GM12878 (cell line): ENCODE measurements at regions not wholly inside any gene's neighbourhood (a gene's known extent, or its start where the extent isn't known, plus 50 kb on each side); places are given as distances from the start of the nearest gene placed in this dataset.

Experiments
- ATAC-seq: fragments of 200-7000 bp; cut with Tn5 transposase; 3 replicates; pipeline ENCODE4 v1.9.1; 2020; ENCODE audit warnings: mild to moderate bottlenecking, moderate library complexity
- BruUV-seq: library from RNA; stranded (reverse); fragments of 400-500 nt; replicated peaks from 2 replicates; lab custom pipeline; 2021; lab: Mats Ljungman, UMichigan
- CTCF ChIA-PET: fragments of 300-600 bp; sonication (Branson Sonifier 250); formaldehyde crosslinking; extraction: SDS; loops from one replicate; lab custom pipeline; 2021; ENCODE audit warnings: inconsistent platforms; lab: Yijun Ruan, JAX
- POLR2A ChIA-PET: fragments of 350-600 bp; formaldehyde crosslinking; extraction: SDS; loops from one replicate; lab custom pipeline; 2021; ENCODE audit warnings: inconsistent platforms; lab: Charles Lee
- RAD21 ChIA-PET: fragments of 300-600 bp; sonication (Branson Sonifier 250); formaldehyde crosslinking; loops from one replicate; lab custom pipeline; 2023; ENCODE audit warnings: antibody characterized with exemption; ENCODE audit not compliant: unreplicated experiment; lab: Charles Lee
- SMC1A ChIA-PET: fragments of 300-600 bp; sonication (Branson Sonifier 250); formaldehyde crosslinking; loops from one replicate; lab custom pipeline; 2023; ENCODE audit not compliant: unreplicated experiment, uncharacterized antibody; lab: Charles Lee
- DNase-seq: peaks from one replicate; pipeline ENCODE4 v3.0.0-alpha.2; 2011; ENCODE audit warnings: low read depth, low spot score
- FAIRE-seq: peaks from 3 replicates; lab custom pipeline; 2011; peaks lifted over from hg19 to GRCh38; lab: Jason Lieb, UNC
- H2AFZ ChIP-seq: 2 replicates; pipeline ENCODE4 v1.6.0; 2011; ENCODE audit warnings: low read depth, low read length, control low read depth; ENCODE audit not compliant: control insufficient read depth
- H3K27ac ChIP-seq: 2 replicates; pipeline ENCODE4 v1.5.1; 2011; ENCODE audit warnings: control low read depth; ENCODE audit not compliant: control insufficient read depth, insufficient read depth
- H3K27me3 ChIP-seq, 2 experiments: replicated peaks in 1 of 2; 2 replicates each; pipeline versions ENCODE4 v1.6.0 to v1.6.1; 2011; ENCODE audit warnings: low read length in 1 of 2; ENCODE audit not compliant: control insufficient read depth in 2 of 2, insufficient read depth in 2 of 2
- H3K36me3 ChIP-seq, 2 experiments: 2 replicates each; pipeline ENCODE4 v1.5.1; 2011; ENCODE audit warnings: low read length in 1 of 2; ENCODE audit not compliant: control insufficient read depth in 2 of 2, insufficient read depth in 2 of 2
- H3K4me1 ChIP-seq: 2 replicates; pipeline ENCODE4 v1.6.1; 2011; ENCODE audit warnings: mild to moderate bottlenecking, low read length, moderate library complexity, mixed read lengths; ENCODE audit not compliant: control insufficient read depth, insufficient read depth
- H3K4me2 ChIP-seq: 2 replicates; pipeline ENCODE4 v1.6.0; 2011; ENCODE audit warnings: control low read depth; ENCODE audit not compliant: control insufficient read depth, insufficient read depth
- H3K4me3 ChIP-seq: fragments of 200-600 bp; sonication (generic); 2 replicates; pipeline ENCODE4 v1.5.1; 2016
- H3K79me2 ChIP-seq: 2 replicates; pipeline ENCODE4 v1.6.0; 2011; ENCODE audit warnings: low read length; ENCODE audit not compliant: control insufficient read depth, insufficient read depth
- H3K9ac ChIP-seq: 2 replicates; pipeline ENCODE4 v1.8.0; 2011; ENCODE audit warnings: low read length, control low read depth, mixed read lengths; ENCODE audit not compliant: control insufficient read depth, insufficient read depth
- H3K9me3 ChIP-seq: replicated peaks from 3 replicates; pipeline ENCODE4 v1.5.1; 2011; ENCODE audit warnings: mild to moderate bottlenecking, low read length; ENCODE audit not compliant: control insufficient read depth, insufficient read depth
- H4K20me1 ChIP-seq: 2 replicates; pipeline ENCODE4 v1.6.0; 2011; ENCODE audit not compliant: control insufficient read depth, insufficient read depth
- CBFB ChIP-seq: IDR thresholded peaks from 2 replicates; pipeline ENCODE4 v1.6.1; 2016; ENCODE audit warnings: antibody characterized with exemption, low read depth
- CEBPB ChIP-seq, 2 experiments: fragments of 150-350 bp in 1 of 2; IDR thresholded peaks; 2 replicates each; pipeline ENCODE4 v1.6.1; 2012 to 2014; ENCODE audit warnings: low read depth in 2 of 2, low read length in 2 of 2, borderline replicate concordance in 1 of 2, inconsistent platforms in 1 of 2
- E4F1 ChIP-seq: fragments of 450-650 bp; IDR thresholded peaks from 2 replicates; pipeline ENCODE4 v1.6.1; 2018; ENCODE audit warnings: borderline replicate concordance, mild to moderate bottlenecking; ENCODE audit not compliant: partially characterized antibody
- EGR1 ChIP-seq, 2 experiments: IDR thresholded peaks; 1 replicate in 1 of 2; 2 replicates in 1 of 2; pipeline ENCODE4 v1.6.1; 2011 to 2012; ENCODE audit warnings: low read depth in 2 of 2, low read length in 2 of 2, borderline replicate concordance in 1 of 2, mild to moderate bottlenecking in 1 of 2, moderate library complexity in 1 of 2
- FOXK2 ChIP-seq: fragments of 450-650 bp; IDR thresholded peaks from 2 replicates; pipeline ENCODE4 v1.6.1; 2017; ENCODE audit warnings: mild to moderate bottlenecking, moderate library complexity
- FOXM1 ChIP-seq: IDR thresholded peaks from 2 replicates; pipeline ENCODE4 v1.6.1; 2012; ENCODE audit warnings: low read depth, mild to moderate bottlenecking, inconsistent platforms, low read length, moderate library complexity
- GABPA ChIP-seq: IDR thresholded peaks from 2 replicates; pipeline ENCODE4 v1.6.1; 2014; ENCODE audit warnings: antibody characterized with exemption, low read depth, mild to moderate bottlenecking, inconsistent platforms
- MLLT1 ChIP-seq: fragments of 450-650 bp; IDR thresholded peaks from 2 replicates; pipeline ENCODE4 v1.6.1; 2016; ENCODE audit warnings: mild to moderate bottlenecking
- MTA2 ChIP-seq: fragments of 450-650 bp; IDR thresholded peaks from 2 replicates; pipeline ENCODE4 v1.6.1; 2016; ENCODE audit warnings: low read depth, mild to moderate bottlenecking, moderate library complexity
- PAX8 ChIP-seq: fragments of 450-650 bp; IDR thresholded peaks from 2 replicates; pipeline ENCODE4 v1.6.1; 2017; ENCODE audit warnings: mild to moderate bottlenecking, moderate library complexity
- POLR2AphosphoS2 ChIP-seq: IDR thresholded peaks from 2 replicates; pipeline ENCODE4 v1.6.1; 2011; ENCODE audit warnings: low read depth, mild to moderate bottlenecking, low read length, improper control_type of control experiment, moderate library complexity
- POU2F2 ChIP-seq: IDR thresholded peaks from 3 replicates; pipeline ENCODE4 v1.6.1; 2011; ENCODE audit warnings: low read depth, mild to moderate bottlenecking, low read length, borderline replicate concordance
- RFX5 ChIP-seq: IDR thresholded peaks from 2 replicates; pipeline ENCODE4 v1.6.1; 2011; ENCODE audit warnings: low read depth, low read length, improper control_type of control experiment
- SMAD5 ChIP-seq: IDR thresholded peaks from 2 replicates; pipeline ENCODE4 v1.6.1; 2016; ENCODE audit warnings: antibody characterized with exemption, low read depth
- SMARCA5 ChIP-seq: fragments of 450-650 bp; IDR thresholded peaks from 2 replicates; pipeline ENCODE4 v1.6.1; 2017; ENCODE audit warnings: mild to moderate bottlenecking
- ZNF622 ChIP-seq: fragments of 450-650 bp; IDR thresholded peaks from 2 replicates; pipeline ENCODE4 v1.6.1; 2017; ENCODE audit warnings: mild to moderate bottlenecking, inconsistent platforms
- WGBS: methylation state at CpG from one replicate; pipeline ENCODE4 v1.1.6; 2016; ENCODE audit warnings: low lambda C conversion rate; ENCODE audit not compliant: insufficient replicate concordance, insufficient coverage; ENCODE audit errors: missing lambda C conversion rate; 5-methylcytosine and 5-hydroxymethylcytosine counted together
- in situ Hi-C: fragments of 300-500 bp; cut with MboI; formaldehyde crosslinking; loops from 9 replicates; pipeline ENCODE4 v1.14.3; 2018; ENCODE audit warnings: mixed read lengths
- intact Hi-C: fragments of 100-400 bp; cut with micrococcal nuclease; formaldehyde crosslinking; loops from one replicate; pipeline ENCODE4 v1.14.2; 2022; ENCODE audit not compliant: unreplicated experiment
- TF ChIP-seq, protein P1 (sequence below): fragments of 450-650 bp; formaldehyde crosslinking; IDR thresholded peaks from 2 replicates; pipeline ENCODE4 v1.4.0; 2020; ENCODE audit warnings: mild to moderate bottlenecking, moderate library complexity

GRCh38 chr2:160730296-160730995, 236.8 kb upstream of the RBMS1 start:
- in situ Hi-C loops (no loop called here), intact Hi-C loops (no loop called here)
- no peak for TF ChIP-seq PAX8
- TF ChIP-seq POU2F2, result no peak
- TF ChIP-seq RFX5, result no peak
- no peak for TF ChIP-seq EGR1 (IDR thresholded peaks at IDR 0.05; ENCODE audit: borderline replicate concordance in 1 of 2, low read depth in 2 of 2, low read length in 2 of 2)
- TF ChIP-seq MLLT1, result no peak
- no peak for TF ChIP-seq MTA2
- TF ChIP-seq SMAD5, result no peak
- no peak for TF ChIP-seq CEBPB (IDR thresholded peaks at IDR 0.05; ENCODE audit: borderline replicate concordance in 1 of 2, low read depth in 2 of 2, low read length in 2 of 2)
- no peak for TF ChIP-seq FOXM1
- TF ChIP-seq ZNF622, result no peak
- no peak for TF ChIP-seq CBFB
- TF ChIP-seq, protein P1, sequence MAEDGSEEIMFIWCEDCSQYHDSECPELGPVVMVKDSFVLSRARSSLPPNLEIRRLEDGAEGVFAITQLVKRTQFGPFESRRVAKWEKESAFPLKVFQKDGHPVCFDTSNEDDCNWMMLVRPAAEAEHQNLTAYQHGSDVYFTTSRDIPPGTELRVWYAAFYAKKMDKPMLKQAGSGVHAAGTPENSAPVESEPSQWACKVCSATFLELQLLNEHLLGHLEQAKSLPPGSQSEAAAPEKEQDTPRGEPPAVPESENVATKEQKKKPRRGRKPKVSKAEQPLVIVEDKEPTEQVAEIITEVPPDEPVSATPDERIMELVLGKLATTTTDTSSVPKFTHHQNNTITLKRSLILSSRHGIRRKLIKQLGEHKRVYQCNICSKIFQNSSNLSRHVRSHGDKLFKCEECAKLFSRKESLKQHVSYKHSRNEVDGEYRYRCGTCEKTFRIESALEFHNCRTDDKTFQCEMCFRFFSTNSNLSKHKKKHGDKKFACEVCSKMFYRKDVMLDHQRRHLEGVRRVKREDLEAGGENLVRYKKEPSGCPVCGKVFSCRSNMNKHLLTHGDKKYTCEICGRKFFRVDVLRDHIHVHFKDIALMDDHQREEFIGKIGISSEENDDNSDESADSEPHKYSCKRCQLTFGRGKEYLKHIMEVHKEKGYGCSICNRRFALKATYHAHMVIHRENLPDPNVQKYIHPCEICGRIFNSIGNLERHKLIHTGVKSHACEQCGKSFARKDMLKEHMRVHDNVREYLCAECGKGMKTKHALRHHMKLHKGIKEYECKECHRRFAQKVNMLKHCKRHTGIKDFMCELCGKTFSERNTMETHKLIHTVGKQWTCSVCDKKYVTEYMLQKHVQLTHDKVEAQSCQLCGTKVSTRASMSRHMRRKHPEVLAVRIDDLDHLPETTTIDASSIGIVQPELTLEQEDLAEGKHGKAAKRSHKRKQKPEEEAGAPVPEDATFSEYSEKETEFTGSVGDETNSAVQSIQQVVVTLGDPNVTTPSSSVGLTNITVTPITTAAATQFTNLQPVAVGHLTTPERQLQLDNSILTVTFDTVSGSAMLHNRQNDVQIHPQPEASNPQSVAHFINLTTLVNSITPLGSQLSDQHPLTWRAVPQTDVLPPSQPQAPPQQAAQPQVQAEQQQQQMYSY, result no peak
- no peak for TF ChIP-seq SMARCA5
- no peak for TF ChIP-seq GABPA
- no peak for TF ChIP-seq POLR2AphosphoS2
- TF ChIP-seq E4F1, result no peak
- TF ChIP-seq FOXK2, result no peak
- CTCF ChIA-PET, result no interaction called here
- no peak overlapping the region for H3K27ac ChIP-seq
- H3K9me3 ChIP-seq, result no peaks in the 10 kb centered on the region
- POLR2A ChIA-PET, result no interaction called here
- no peak overlapping the region for H3K9ac ChIP-seq
- H3K79me2 ChIP-seq, result no peaks in the 10 kb centered on the region
- SMC1A ChIA-PET, result no interaction called here
- H3K4me2 ChIP-seq, result no peak overlapping the region
- FAIRE-seq, result no peak
- ATAC-seq, result no peak
- no TSS peak for BruUV-seq
- H4K20me1 ChIP-seq, result no peaks in the 10 kb centered on the region
- H3K27me3 ChIP-seq, result no peaks in the 10 kb centered on the region
- 0% methylated on average over 1 of the region's 1 CpG for WGBS
- RAD21 ChIA-PET, result no interaction called here
- no peak for DNase-seq
- no peak overlapping the region for H3K4me3 ChIP-seq
- H2AFZ ChIP-seq, result no peak overlapping the region
- H3K4me1 ChIP-seq, result no peaks in the 10 kb centered on the region
- H3K36me3 ChIP-seq, result no peaks in the 10 kb centered on the region
